ENCODE measurements at regions not wholly inside any gene's neighbourhood (a gene's known extent, or its start where the extent isn't known, plus 50 kb on each side); places are given as distances from the start of the nearest gene placed in this dataset.
"Not testable (repeated sequence)": the region's sequence is repeated elsewhere in the genome, so short reads cannot be mapped to it uniquely, and the experiment has no call there.

DNA sequence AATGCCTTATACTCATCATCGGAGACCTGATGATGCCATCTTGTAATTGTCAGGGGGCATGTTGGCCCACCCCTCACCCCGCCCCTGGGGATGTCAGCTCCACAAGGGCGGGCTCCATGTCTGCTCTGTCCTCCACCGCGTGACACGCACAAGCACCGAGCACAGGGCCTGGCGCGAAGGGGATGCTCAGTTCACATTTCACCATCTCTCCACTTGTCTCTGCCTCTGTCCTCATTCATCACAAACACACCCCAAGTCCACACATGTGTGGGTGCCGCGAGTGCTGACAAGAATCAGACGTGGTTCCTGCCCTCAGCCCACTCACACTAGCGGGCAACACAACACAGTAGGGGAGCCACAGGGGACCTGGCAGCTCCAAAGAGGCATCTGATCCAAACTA lies 151.2 kb upstream of the PTPN1 start:
- TF ChIP-seq, protein P1, sequence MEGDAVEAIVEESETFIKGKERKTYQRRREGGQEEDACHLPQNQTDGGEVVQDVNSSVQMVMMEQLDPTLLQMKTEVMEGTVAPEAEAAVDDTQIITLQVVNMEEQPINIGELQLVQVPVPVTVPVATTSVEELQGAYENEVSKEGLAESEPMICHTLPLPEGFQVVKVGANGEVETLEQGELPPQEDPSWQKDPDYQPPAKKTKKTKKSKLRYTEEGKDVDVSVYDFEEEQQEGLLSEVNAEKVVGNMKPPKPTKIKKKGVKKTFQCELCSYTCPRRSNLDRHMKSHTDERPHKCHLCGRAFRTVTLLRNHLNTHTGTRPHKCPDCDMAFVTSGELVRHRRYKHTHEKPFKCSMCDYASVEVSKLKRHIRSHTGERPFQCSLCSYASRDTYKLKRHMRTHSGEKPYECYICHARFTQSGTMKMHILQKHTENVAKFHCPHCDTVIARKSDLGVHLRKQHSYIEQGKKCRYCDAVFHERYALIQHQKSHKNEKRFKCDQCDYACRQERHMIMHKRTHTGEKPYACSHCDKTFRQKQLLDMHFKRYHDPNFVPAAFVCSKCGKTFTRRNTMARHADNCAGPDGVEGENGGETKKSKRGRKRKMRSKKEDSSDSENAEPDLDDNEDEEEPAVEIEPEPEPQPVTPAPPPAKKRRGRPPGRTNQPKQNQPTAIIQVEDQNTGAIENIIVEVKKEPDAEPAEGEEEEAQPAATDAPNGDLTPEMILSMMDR (IDR thresholded peaks at IDR 0.05; ENCODE audit: borderline replicate concordance, insufficient read depth, low read depth, low read length) = no peak
- no peak overlapping the region for H3K4me3 ChIP-seq (ENCODE audit: low read depth, low read length)

DNA sequence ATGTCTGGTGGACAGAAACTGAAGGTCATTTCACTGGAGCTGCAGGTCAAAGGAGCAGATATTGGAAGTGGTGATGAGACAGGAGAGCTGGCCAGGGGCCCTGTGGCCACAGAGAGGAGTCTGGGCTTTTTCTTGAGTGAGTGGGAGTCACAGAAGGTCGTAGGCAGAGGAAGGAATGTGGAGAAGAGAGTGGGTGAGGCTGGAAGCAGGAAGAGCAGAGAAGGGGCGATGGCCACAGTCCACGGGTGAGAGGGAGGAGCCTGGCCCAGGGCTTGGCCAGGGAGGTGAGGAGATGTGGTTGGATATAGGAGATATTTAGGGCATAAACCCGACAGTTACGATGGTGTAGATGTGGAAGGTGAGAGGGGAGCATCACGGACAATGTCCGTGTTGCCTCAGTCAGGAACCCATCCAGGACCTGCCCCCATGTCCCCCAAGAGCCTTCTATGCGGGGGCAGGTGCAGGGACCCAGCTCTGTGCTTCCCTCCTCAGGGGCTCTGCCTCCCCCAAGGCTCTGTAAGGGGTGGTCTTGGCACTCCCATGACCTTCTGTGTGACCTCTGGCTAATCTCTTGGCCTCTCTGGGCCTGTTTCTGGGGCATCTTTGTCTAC lies 150.5 kb upstream of the PTPN1 start:
- TF ChIP-seq, protein P1 (IDR thresholded peaks at IDR 0.05; ENCODE audit: borderline replicate concordance, insufficient read depth, low read depth, low read length) = no peak
- no peak overlapping the region for H3K4me3 ChIP-seq (ENCODE audit: low read depth, low read length)

GRCh38 chr20:50360218-50360672 lies 149.9 kb upstream of the PTPN1 start:
- TF ChIP-seq, protein P1 (IDR thresholded peaks at IDR 0.05; ENCODE audit: borderline replicate concordance, insufficient read depth, low read depth, low read length) = no peak
- no peak overlapping the region for H3K4me3 ChIP-seq (ENCODE audit: low read depth, low read length)

DNA sequence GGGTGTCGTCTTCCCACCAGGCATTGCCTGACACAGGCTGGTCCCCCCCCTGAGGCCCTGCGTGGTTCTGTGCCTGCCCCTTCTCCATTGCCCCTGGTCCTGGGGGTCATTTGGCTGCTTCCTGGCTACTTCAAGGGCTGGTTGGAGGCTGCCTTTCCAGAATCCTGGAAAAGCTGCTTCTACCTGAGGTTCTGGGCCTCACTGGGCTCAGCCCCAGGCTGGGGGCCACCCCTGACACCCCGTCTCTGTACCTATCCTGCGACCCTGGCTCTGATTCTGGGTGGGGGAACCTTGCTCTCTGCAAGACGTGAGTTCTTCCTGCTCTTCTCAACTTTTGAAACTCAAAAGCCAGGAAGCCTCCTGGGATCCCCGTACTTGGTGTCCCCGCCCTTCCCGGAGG lies 149.3 kb upstream of the PTPN1 start:
- no peak overlapping the region for H3K4me3 ChIP-seq (ENCODE audit: low read depth, low read length)

GRCh38 chr20:50362177-50362576 lies 148.0 kb upstream of the PTPN1 start:
- H3K4me3 ChIP-seq (ENCODE audit: low read depth, low read length) = not testable (repeated sequence)

More for the DNA sequence above, 149.3 kb upstream of the PTPN1 start:
- TF ChIP-seq, protein P1 (IDR thresholded peaks at IDR 0.05; ENCODE audit: borderline replicate concordance, insufficient read depth, low read depth, low read length) = no peak

DNA sequence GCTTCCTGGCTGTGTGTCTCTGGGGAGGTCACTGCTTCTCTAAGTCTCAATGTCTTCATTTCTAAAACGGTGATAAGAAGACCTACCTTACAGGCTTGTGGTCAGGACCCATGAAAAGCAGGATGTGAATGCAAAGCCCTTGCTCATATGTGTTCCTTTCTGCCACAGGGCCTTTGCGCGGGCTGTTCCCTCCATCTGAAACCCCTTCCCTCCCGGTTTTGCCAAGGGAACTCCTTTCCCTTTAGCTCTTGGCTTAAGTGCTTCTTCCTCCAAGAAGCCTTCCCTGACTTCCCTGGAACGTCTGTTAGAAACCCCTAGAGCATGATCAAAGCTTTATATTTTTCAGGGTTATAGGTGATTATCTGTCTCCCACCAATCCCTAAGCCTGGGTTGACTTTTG lies 147.2 kb upstream of the PTPN1 start:
- H3K4me3 ChIP-seq (ENCODE audit: low read depth, low read length) = no peak overlapping the region
- TF ChIP-seq, protein P1 (IDR thresholded peaks at IDR 0.05; ENCODE audit: borderline replicate concordance, insufficient read depth, low read depth, low read length) = no peak

DNA sequence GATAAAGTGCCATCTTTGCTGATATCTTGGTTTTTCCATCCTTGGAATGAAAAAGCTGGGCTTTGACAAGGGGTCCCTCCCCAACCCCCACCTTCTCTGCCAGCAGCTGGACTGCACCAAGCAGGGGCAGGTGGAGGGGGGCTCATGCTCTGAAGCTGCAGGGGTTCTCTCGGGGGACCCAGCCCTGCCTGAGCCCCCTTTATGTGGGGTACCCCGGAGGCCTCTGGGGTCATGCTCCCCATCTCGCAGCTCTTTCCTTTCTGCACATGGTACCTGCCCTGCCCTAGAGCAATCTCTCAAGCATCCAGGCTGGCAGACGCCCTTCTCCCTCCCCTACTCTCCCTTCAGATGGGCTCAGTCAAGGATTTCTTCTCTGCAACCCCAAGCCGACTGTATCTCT lies 146.7 kb upstream of the PTPN1 start:
- TF ChIP-seq, protein P1 (IDR thresholded peaks at IDR 0.05; ENCODE audit: borderline replicate concordance, insufficient read depth, low read depth, low read length) = no peak

More for the DNA sequence above, 146.7 kb upstream of the PTPN1 start:
- no peak overlapping the region for H3K4me3 ChIP-seq (ENCODE audit: low read depth, low read length)

All from GM12875 (cell line).